ENCODE measurements at regions not wholly inside any gene's neighbourhood (a gene's known extent, or its start where the extent isn't known, plus 50 kb on each side); places are given as distances from the start of the nearest gene placed in this dataset.
"Not testable (repeated sequence)": the region's sequence is repeated elsewhere in the genome, so short reads cannot be mapped to it uniquely, and the experiment has no call there.

DNA sequence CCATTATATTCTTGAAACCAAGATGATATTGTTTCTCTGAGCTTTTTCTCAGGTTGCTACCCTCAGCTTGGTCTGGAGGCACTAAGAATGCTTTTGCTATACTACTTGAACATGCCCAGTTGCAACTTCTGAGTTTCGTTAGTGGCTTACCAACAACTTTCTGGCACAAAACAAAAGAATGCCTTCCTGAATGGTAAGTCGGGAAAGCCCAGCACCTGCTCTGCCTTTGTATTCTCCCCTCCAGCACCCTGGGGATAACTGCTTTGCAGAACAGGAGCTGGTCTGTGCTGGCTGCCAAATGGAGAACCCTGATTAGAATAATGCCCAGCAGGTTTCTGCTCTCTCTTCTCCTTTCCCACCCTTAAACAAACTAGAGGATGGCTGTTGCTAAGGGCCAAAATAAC is 149.3 kb downstream of the TGFB2 start:
- DNase-seq = no peak

DNA sequence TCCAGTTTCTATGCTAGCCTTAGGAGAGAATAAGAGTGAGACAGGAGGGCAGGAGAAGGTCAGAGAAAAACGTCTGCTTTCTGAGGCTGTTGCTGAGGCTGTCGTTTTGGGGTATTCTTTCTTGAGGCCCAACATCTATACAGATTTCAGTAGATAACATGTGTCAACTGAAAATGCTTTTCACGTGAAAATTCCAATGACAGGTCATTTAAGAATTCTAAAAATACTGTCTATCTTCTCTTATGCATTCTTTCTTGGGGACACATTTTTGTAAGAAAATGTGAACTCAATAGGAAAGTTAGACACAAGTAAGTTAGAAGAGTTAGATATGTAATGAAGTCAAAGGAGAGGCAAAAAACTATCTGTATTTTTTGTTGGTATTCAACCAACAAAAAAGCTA is 150.8 kb downstream of the TGFB2 start:
- DNase-seq = no peak

DNA sequence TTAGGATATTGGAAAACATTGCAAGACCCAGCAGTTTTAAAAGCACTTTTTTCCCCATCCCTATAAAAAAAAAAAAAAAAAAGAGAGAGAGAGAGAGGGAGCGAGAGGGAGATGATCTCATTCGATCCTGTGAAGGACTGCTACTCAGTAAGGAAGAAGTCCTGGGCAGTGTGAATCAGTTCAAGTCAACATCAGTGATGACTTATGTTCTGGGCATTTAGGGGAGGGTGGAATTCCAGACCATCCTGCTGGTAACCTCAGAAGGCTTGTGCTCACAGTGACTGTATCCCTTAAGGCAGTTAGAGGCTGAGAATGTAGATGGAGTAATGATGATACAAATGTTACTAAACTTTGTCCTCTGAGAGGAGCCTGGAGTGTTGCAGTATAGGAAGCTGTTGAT is 151.4 kb downstream of the TGFB2 start:
- no peak for DNase-seq

- no peak for DNase-seq
Measured at GRCh38 chr1:218498056-218498938, 153.2 kb downstream of the TGFB2 start.

GRCh38 chr1:218499011-218499691 is 154.0 kb downstream of the TGFB2 start:
- DNase-seq = no peak

DNA sequence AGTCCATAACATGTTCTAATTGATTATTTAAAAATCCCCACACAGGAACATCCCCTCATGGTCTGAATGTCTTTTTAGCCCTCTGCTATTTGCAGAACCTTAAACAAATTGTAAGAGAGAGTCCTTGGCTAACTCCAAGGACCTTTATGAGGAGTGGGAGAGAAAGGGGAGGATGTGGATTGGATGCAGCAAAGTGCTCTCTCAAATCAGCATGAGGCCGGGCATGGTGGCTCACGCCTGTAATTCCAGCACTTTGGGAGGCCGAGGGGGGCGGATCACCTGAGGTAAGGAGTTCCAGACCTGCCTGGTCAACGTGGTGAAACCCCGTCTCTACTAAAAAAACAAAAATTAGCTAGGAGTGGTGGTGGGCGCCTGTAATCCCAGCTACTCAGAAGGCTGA is 154.8 kb downstream of the TGFB2 start:
- no peak for DNase-seq

- no peak for DNase-seq
Measured at GRCh38 chr1:218501161-218501560, 156.0 kb downstream of the TGFB2 start.

- no peak for DNase-seq
Measured at GRCh38 chr1:218502383-218502782, 157.2 kb downstream of the TGFB2 start.

DNA sequence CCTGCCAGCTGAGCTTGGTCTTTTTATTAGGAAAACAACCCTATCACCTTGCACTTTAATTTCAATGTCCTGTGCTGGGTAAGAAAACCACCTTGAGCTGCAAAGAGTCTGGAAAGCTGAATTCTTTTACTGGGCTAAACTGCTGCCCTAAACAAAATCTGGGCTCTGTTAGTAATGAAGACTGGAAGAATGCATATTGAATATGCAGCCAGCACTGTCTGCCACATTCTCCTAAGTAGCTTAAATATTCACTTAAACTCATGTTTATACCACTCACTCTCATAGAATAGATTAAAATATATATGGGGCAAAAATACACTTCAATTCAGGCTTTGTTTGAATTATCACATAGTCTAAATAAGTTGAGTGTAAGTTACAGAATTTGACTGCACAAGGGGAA is 158.0 kb downstream of the TGFB2 start:
- no peak for DNase-seq

- DNase-seq = no peak
Measured at GRCh38 chr1:218507355-218508002, 162.3 kb downstream of the TGFB2 start.

DNA sequence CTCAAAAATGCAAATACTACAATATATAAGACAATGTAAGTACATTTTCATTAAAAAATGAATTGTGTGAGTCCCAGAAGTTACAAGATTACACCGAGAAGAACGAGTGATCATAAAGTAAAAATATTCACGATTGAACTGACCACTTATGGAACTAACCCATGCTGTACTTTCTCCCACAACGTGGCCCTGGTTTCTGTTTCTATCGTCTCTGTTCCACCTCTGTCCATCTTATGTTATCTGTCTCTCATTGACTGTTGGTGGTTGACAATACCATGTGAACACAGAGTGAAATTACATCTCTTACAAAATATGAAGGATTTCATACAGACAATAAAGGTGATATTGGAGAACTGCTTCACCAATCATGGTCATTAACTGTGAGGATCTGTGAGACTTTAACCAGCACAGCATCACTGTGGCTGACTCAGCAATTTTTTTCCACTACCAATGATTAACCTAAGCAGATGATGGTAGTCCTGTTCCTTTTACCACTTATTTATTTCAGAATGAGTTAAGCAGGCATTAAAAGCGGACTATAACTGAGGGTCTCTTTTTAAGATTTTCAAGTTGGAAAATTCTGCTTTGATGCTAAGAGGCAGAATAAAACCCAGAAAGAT is 165.1 kb downstream of the TGFB2 start:
- no peak for DNase-seq

DNA sequence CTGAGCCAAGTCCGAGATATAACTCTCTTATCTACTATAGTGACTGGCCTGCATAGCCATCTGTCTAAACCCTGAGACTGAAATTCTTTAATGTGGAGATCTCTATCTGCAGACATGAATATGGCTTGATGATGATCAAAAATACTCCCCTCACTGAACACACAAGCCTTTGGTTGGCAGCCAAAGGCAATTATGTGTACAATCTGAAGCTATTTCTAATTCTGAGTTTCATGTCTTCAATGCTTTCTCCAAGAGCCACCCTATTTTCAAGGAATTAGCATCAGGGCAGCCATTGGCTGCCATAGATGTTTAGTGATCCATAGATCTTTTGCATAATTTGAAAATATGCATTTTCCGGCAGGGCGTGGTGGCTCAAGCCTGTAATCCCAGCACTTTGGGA is 168.2 kb downstream of the TGFB2 start:
- DNase-seq = no peak

DNA sequence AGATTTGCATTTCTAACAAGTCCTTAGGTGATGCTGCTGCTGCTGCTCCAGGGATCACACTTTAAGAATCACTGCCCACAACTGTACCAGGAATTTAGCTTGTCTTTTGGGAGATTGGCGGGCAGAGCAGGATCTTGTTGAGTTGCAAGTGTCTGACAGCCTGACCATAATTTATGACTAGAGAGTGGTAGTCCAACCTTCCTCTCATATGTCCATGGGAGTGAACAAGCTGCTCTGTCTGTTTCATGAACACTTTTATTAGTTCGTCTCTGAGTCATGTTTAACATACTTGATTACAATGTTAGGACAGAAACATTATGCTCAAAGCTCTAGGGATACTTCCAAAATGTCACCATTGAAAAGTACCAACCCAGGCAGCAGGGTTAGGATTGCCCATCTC is 169.6 kb downstream of the TGFB2 start:
- no peak for DNase-seq

GRCh38 chr1:218516526-218516925 is 171.4 kb downstream of the TGFB2 start:
- DNase-seq = no peak

DNA sequence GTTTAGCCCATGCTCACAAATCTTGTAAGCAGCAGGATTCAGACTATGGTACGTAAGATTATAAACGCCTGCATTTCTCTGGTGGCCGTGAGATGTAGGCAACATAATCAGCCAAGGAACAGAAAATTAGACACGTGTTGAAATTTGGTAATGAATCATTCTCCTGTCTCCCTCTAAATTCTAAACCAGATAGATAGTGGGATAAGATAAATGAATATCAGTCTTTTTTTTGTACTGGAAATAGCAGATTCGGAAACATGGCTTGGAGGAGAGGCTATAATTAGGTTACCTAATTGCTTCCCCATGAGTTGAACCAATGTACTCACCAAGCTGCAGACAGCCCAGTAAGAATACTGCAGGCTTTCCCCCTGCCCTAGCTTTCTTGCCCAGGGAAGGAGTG is 172.3 kb downstream of the TGFB2 start:
- no peak for DNase-seq

DNA sequence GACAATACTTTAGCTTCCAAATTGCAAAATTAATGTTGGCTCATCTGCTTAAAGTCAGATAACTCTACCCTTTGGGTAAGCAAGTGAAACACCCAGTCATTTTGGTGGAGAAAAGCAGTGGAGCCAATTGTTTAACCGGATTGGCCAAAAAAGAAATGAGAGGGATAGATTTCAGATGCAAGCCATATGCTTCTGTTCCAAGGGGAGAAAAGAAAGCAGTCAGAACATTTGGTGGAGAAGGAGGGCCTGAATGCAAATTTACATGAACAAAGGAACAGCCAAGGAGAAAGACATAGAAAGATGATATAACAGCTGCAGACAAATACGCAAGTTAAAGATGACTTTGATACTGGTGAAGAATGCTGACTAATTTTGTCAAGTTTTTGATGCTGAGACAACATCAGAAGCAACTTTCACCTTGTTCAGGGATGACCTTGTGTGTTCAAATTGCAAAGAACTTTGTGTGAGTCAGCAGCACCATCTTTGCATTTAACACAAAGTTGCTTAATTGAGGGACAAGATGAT is 173.1 kb downstream of the TGFB2 start:
- no peak for DNase-seq

- not testable (repeated sequence) for DNase-seq
Measured at GRCh38 chr1:218520646-218521045, 175.5 kb downstream of the TGFB2 start.

- peak; percentile 36 to 48 for DNase-seq
Measured at GRCh38 chr1:218521414-218522169, 176.5 kb downstream of the TGFB2 start.

DNA sequence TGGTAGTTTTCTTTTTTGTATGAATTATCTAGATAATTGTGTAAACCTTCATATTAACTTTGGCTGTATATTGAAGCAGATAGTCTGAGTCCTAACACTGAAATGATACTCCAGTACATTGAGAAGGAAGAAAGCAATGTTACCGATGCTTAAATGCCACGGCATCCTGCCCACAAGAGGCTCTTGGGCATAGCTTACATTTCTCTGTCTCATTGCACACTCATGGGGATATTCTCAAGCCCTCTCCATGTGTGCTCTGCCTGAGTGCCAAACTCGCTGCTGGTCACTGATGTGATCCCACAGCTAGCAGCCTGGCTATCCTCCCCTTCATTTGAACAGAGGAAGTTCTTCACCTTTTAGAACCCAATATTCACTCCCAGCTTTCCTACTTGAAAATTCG is 179.4 kb downstream of the TGFB2 start:
- no peak for DNase-seq

GRCh38 chr1:218525031-218525430 is 179.9 kb downstream of the TGFB2 start:
- no peak for DNase-seq

DNA sequence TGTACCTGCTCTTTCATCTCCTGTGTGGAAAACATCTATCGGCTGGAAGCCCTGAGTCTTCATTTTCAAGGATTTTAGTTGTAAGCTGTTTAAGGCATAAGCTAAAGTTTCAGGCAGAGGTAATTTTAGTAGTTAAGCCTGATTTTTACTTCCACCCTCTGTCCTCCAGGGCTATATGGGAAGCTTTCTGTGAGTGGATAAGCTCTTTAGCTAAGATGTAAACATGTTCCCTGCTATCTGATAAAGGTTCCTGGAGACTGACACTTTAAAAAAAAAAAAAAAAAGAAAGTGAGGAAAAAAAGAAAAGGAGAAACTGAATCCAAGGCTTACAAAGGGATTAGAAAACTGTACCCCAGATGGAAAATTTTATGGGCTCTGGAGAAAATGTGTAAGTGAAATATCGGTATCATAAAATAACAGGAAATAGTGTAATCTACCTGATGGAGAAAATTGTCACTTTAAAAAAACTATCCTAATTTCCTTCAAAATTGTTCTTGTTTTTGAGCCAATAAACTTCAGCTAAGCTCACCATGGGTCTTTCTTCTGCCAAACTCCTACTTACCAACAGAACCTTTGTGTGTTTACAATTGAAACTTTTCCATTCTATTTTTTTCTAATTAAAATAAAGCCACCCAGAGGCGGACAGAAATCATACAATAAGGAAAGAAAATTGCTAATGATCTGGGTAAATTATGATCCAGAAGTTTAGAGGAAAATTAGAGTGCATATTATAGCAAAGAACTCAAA is 180.5 kb downstream of the TGFB2 start:
- no peak for DNase-seq

DNA sequence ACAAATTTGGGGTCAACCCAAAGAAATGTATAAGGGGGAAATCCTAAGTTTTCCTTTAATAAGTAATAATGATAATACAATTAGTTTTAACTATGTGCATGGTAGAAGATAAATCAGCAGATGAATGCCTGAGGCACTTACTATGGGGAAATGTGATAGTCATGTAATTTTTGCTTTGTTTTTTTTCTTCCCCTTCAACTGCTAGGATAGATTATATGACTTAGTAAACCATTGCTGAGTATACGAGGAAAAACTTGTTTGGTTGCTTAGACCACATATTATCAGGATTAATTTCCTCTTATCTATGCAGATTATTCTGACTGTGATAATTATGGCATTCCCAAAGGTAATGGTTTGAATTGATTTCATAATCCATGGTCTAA is 181.1 kb downstream of the TGFB2 start:
- no peak for DNase-seq

Data from activated T-cell treated with anti-CD3 and anti-CD28 coated beads, Interleukin-2, amount 50 U/mL, for 48 hours (primary cell).